ENCODE measurements at regions not wholly inside any gene's neighbourhood (a gene's known extent, or its start where the extent isn't known, plus 50 kb on each side); places are given as distances from the start of the nearest gene placed in this dataset.

- TF ChIP-seq EZH2phosphoT487 (IDR thresholded peaks at IDR 0.05; ENCODE audit: borderline replicate concordance, low read length) (no peak), CTCF (IDR thresholded peaks at IDR 0.05; ENCODE audit: low read depth, low read length, poor library complexity, severe bottlenecking) (no peak)
Measured at GRCh38 chr10:4205113-4205512, 420.1 kb upstream of the KLF6 start.

GRCh38 chr10:4202938-4203337 is 417.9 kb upstream of the KLF6 start:
- TF ChIP-seq CTCF (IDR thresholded peaks at IDR 0.05; ENCODE audit: low read depth, low read length, poor library complexity, severe bottlenecking) (no peak), EZH2phosphoT487 (IDR thresholded peaks at IDR 0.05; ENCODE audit: borderline replicate concordance, low read length) (no peak)
- Histone ChIP-seq H3K79me2 (ENCODE audit: control insufficient read depth, low read length) (no peaks in the 10 kb centered on the region), H3K9me3 (ENCODE audit: control insufficient read depth, insufficient read depth, low read length) (no peaks in the 10 kb centered on the region), H3K27me3 (ENCODE audit: control insufficient read depth, low read length) (no peaks in the 10 kb centered on the region), H3K4me2 (ENCODE audit: low read length) (no peak overlapping the region), H3K36me3 (ENCODE audit: control insufficient read depth, low read length) (no peaks in the 10 kb centered on the region), H3K4me3 (ENCODE audit: low read length) (no peak overlapping the region), H3K27ac (ENCODE audit: low read depth, low read length) (no peak overlapping the region), H3K9me2 (replicated peaks; ENCODE audit: control insufficient read depth, low read length) (no peaks in the 10 kb centered on the region), H3F3A (ENCODE audit: control insufficient read depth, insufficient read depth) (no peaks in the 10 kb centered on the region), H3K4me1 (ENCODE audit: control insufficient read depth, low read length) (no peaks in the 10 kb centered on the region), H4K20me1 (ENCODE audit: control insufficient read depth, insufficient read depth, low read depth, low read length) (no peaks in the 10 kb centered on the region)

More at GRCh38 chr10:4205113-4205512, 420.1 kb upstream of the KLF6 start:
- Histone ChIP-seq H3K27ac (ENCODE audit: low read depth, low read length) (no peak overlapping the region), H3K4me2 (ENCODE audit: low read length) (no peak overlapping the region), H3K9me3 (ENCODE audit: control insufficient read depth, insufficient read depth, low read length) (no peaks in the 10 kb centered on the region), H3K36me3 (ENCODE audit: control insufficient read depth, low read length) (no peaks in the 10 kb centered on the region), H3K4me3 (ENCODE audit: low read length) (no peak overlapping the region), H3K27me3 (ENCODE audit: control insufficient read depth, low read length) (no peaks in the 10 kb centered on the region), H3K79me2 (ENCODE audit: control insufficient read depth, low read length) (no peaks in the 10 kb centered on the region), H4K20me1 (ENCODE audit: control insufficient read depth, insufficient read depth, low read depth, low read length) (no peaks in the 10 kb centered on the region), H3F3A (ENCODE audit: control insufficient read depth, insufficient read depth) (no peaks in the 10 kb centered on the region), H3K9me2 (replicated peaks; ENCODE audit: control insufficient read depth, low read length) (no peaks in the 10 kb centered on the region), H3K4me1 (ENCODE audit: control insufficient read depth, low read length) (no peaks in the 10 kb centered on the region)

- no peak overlapping the region for H3K4me3 ChIP-seq (ENCODE audit: low read length)
- H3K4me2 ChIP-seq (ENCODE audit: low read length): no peak overlapping the region
- no peaks in the 10 kb centered on the region for H3K9me2 ChIP-seq (replicated peaks; ENCODE audit: control insufficient read depth, low read length)
- H4K20me1 ChIP-seq (ENCODE audit: control insufficient read depth, insufficient read depth, low read depth, low read length): no peaks in the 10 kb centered on the region
- H3K27ac ChIP-seq (ENCODE audit: low read depth, low read length): no peak overlapping the region
- no peaks in the 10 kb centered on the region for H3K9me3 ChIP-seq (ENCODE audit: control insufficient read depth, insufficient read depth, low read length)
- no peaks in the 10 kb centered on the region for H3F3A ChIP-seq (ENCODE audit: control insufficient read depth, insufficient read depth)
- no peaks in the 10 kb centered on the region for H3K36me3 ChIP-seq (ENCODE audit: control insufficient read depth, low read length)
- H3K27me3 ChIP-seq (ENCODE audit: control insufficient read depth, low read length): no peaks in the 10 kb centered on the region
- H3K4me1 ChIP-seq (ENCODE audit: control insufficient read depth, low read length): no peaks in the 10 kb centered on the region
- H3K79me2 ChIP-seq (ENCODE audit: control insufficient read depth, low read length): no peaks in the 10 kb centered on the region
- no peak for TF ChIP-seq CTCF (IDR thresholded peaks at IDR 0.05; ENCODE audit: low read depth, low read length, poor library complexity, severe bottlenecking)
- no peak for TF ChIP-seq EZH2phosphoT487 (IDR thresholded peaks at IDR 0.05; ENCODE audit: borderline replicate concordance, low read length)
Measured at GRCh38 chr10:4201866-4202825, 417.1 kb upstream of the KLF6 start.
